Ovary (tissue), 3 donors: ENCODE measurements at regions not wholly inside any gene's neighbourhood (a gene's known extent, or its start where the extent isn't known, plus 50 kb on each side); places are given as distances from the start of the nearest gene placed in this dataset.

ENCODE experiments used
- CTCF ChIP-seq, 3 donors: fragments of 450-650 bp in 2 of 3; fragments of 200-600 bp in 1 of 3; IDR thresholded peaks; one replicate each; pipeline versions ENCODE4 v1.5.1 to v1.8.0; 2016 to 2022; ENCODE audit warnings: antibody characterized with exemption in 3 of 3, mild to moderate bottlenecking in 1 of 3
- EP300 ChIP-seq: sonication (generic); formaldehyde crosslinking; IDR thresholded peaks from one replicate; pipeline ENCODE4 v1.6.1; 2017; ENCODE audit warnings: antibody characterized with exemption
- POLR2A ChIP-seq: fragments of 450-650 bp; IDR thresholded peaks from one replicate; pipeline ENCODE4 v1.6.1; 2017; ENCODE audit warnings: antibody characterized with exemption, mild to moderate bottlenecking, moderate library complexity
- donor health status: DM: no; HTN: no; CAD: no.

- TF ChIP-seq POLR2A (no peak), CTCF (IDR thresholded peaks at IDR 0.05) (no peak), EP300 (no peak)
Measured at GRCh38 chr9:120323125-120323524, 256.8 kb downstream of the CDK5RAP2 start.
